Spleen (tissue), 7 donors: ENCODE measurements at regions not wholly inside any gene's neighbourhood (a gene's known extent, or its start where the extent isn't known, plus 50 kb on each side); places are given as distances from the start of the nearest gene placed in this dataset.

ENCODE experiments used
- POLR2A ChIP-seq, 3 donors: fragments of 450-650 bp; IDR thresholded peaks; one replicate each; pipeline ENCODE4 v1.5.1; 2017; ENCODE audit warnings: antibody characterized with exemption in 3 of 3, mild to moderate bottlenecking in 1 of 3
- POLR2AphosphoS5 ChIP-seq, 3 donors: sonication (generic); formaldehyde crosslinking; IDR thresholded peaks; one replicate each; pipeline ENCODE4 v1.5.1; 2017; ENCODE audit warnings: antibody characterized with exemption in 3 of 3
- TF ChIP-seq, protein P1 (sequence below), 11 experiments: fragments of 200-600 bp in 7 of 11; fragments of 450-650 bp in 4 of 11; sonication (generic) in 4 of 11; IDR thresholded peaks in 8 of 11; conservative IDR thresholded peaks in 3 of 11; 1 replicate in 7 of 11; 2 replicates in 4 of 11; pipeline versions ENCODE4 v1.4.0 to v1.8.0; 2016 to 2021; ENCODE audit warnings: antibody characterized with exemption in 11 of 11, inconsistent platforms in 4 of 11, mild to moderate bottlenecking in 1 of 11
- donor health status: DM: no; HTN: no; CAD: no; lungs with moderate emphysema.
- donor health status: DM: no; HTN: no; CAD: no.
- donor health status: DM: no; HTN: no; CAD: no.

DNA sequence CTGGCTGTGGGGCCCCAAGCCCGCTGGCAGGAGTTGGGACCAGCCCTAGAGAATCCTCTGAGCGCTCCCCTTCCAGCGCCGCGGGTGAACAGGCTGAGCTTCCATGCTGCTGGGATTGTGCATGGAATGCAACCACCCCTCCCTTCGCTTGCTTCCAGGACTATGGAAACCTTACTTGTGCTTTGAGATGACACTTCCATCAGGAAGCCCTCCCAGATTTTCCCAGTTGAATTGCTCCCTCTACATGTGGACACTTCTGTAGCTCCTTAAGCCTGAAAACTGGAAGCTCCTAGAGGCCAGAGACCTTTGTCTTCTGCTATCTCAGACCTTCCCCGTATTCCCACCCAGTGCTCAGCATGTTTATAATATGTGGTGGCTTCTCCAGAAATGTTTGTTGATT, 213.2 kb upstream of the RPL38 start:
- TF ChIP-seq, protein P1, sequence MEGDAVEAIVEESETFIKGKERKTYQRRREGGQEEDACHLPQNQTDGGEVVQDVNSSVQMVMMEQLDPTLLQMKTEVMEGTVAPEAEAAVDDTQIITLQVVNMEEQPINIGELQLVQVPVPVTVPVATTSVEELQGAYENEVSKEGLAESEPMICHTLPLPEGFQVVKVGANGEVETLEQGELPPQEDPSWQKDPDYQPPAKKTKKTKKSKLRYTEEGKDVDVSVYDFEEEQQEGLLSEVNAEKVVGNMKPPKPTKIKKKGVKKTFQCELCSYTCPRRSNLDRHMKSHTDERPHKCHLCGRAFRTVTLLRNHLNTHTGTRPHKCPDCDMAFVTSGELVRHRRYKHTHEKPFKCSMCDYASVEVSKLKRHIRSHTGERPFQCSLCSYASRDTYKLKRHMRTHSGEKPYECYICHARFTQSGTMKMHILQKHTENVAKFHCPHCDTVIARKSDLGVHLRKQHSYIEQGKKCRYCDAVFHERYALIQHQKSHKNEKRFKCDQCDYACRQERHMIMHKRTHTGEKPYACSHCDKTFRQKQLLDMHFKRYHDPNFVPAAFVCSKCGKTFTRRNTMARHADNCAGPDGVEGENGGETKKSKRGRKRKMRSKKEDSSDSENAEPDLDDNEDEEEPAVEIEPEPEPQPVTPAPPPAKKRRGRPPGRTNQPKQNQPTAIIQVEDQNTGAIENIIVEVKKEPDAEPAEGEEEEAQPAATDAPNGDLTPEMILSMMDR (IDR thresholded peaks at IDR 0.05 in 8 of 11, conservative IDR thresholded peaks at IDR 0.05 in 3 of 11): no peak
- TF ChIP-seq POLR2A (IDR thresholded peaks at IDR 0.05) (no peak), POLR2AphosphoS5 (IDR thresholded peaks at IDR 0.05) (no peak)
